SK-N-SH (cell line): ENCODE measurements at regions not wholly inside any gene's neighbourhood (a gene's known extent, or its start where the extent isn't known, plus 50 kb on each side); places are given as distances from the start of the nearest gene placed in this dataset.

Experiments
- CTCF ChIA-PET: fragments of 300-600, 350-600 bp; formaldehyde crosslinking; extraction: SDS; loops from one replicate; lab custom pipeline; 2021; lab: Yijun Ruan, JAX
- POLR2A ChIA-PET: fragments of 350-600 bp; sonication (Branson Sonifier 250); formaldehyde crosslinking; extraction: SDS; loops from one replicate; lab custom pipeline; 2020; ENCODE audit warnings: antibody characterized with exemption, inconsistent platforms; lab: Yijun Ruan, JAX
- DNase-seq: peaks from one replicate; pipeline ENCODE4 v3.0.0; 2012
- H2AFZ ChIP-seq: fragments of 200-600 bp; sonication (generic); 2 replicates; pipeline ENCODE4 v1.8.1; 2016; ENCODE audit warnings: antibody characterized with exemption, mild to moderate bottlenecking, low read depth
- H3F3A ChIP-seq: fragments of 200-600 bp; sonication (generic); replicated peaks from 2 replicates; pipeline ENCODE3; 2016; ENCODE audit warnings: antibody characterized with exemption, mild to moderate bottlenecking; ENCODE audit not compliant: insufficient read depth
- H3K27ac ChIP-seq, 2 experiments: fragments of 200-500 bp in 1 of 2; fragments of 200-600 bp in 1 of 2; sonication (Bioruptor generic) in 1 of 2; sonication (generic), shearing (Covaris generic) in 1 of 2; 2 replicates each; pipeline versions ENCODE4 v1.5.1 to v1.6.1; 2014 to 2016; ENCODE audit warnings: low read depth in 2 of 2, inconsistent platforms in 1 of 2, low read length in 1 of 2, mild to moderate bottlenecking in 1 of 2, mixed read lengths in 1 of 2
- H3K27me3 ChIP-seq: fragments of 200-600 bp; sonication (generic), shearing (Covaris generic); 2 replicates; pipeline ENCODE4 v1.6.1; 2016; ENCODE audit warnings: mixed run types; ENCODE audit not compliant: insufficient read depth
- H3K36me3 ChIP-seq, 2 experiments: fragments of 200-500 bp in 1 of 2; fragments of 200-600 bp in 1 of 2; sonication (Bioruptor generic) in 1 of 2; sonication (generic) in 1 of 2; replicated peaks in 1 of 2; 2 replicates each; pipeline versions ENCODE3 to v1.5.1; 2014 to 2016; ENCODE audit warnings: low read length in 1 of 2, mild to moderate bottlenecking in 1 of 2; ENCODE audit not compliant: insufficient read depth in 2 of 2, control insufficient read depth in 1 of 2
- H3K4me1 ChIP-seq, 2 experiments: fragments of 200-500 bp in 1 of 2; fragments of 200-600 bp in 1 of 2; sonication (Bioruptor generic) in 1 of 2; sonication (generic), shearing (Covaris generic) in 1 of 2; 2 replicates each; pipeline versions ENCODE4 v1.5.1 to v1.6.1; 2014 to 2016; ENCODE audit warnings: low read depth in 1 of 2, low read length in 1 of 2, mixed run types in 1 of 2; ENCODE audit not compliant: insufficient read depth in 2 of 2, control insufficient read depth in 1 of 2
- H3K4me2 ChIP-seq: fragments of 200-600 bp; sonication (generic), shearing (Covaris generic); 2 replicates; pipeline ENCODE4 v1.6.1; 2017; ENCODE audit warnings: mixed run types
- H3K4me3 ChIP-seq, 2 experiments: fragments of 200-500 bp in 1 of 2; fragments of 200-600 bp in 1 of 2; sonication (Bioruptor generic) in 1 of 2; sonication (generic), shearing (Covaris generic) in 1 of 2; 2 replicates each; pipeline versions ENCODE4 v1.5.1 to v1.8.1; 2014 to 2016; ENCODE audit warnings: low read depth in 2 of 2, inconsistent platforms in 1 of 2, low read length in 1 of 2, mild to moderate bottlenecking in 1 of 2, mixed read lengths in 1 of 2, moderate library complexity in 1 of 2
- H3K79me2 ChIP-seq: fragments of 200-600 bp; sonication (generic); 2 replicates; pipeline ENCODE4 v1.8.1; 2017; ENCODE audit warnings: mild to moderate bottlenecking; ENCODE audit not compliant: insufficient read depth
- H3K9ac ChIP-seq: fragments of 200-600 bp; sonication (generic); 2 replicates; pipeline ENCODE4 v1.6.1; 2017; ENCODE audit warnings: mixed run types
- H3K9me2 ChIP-seq: fragments of 200-600 bp; sonication (generic); 2 replicates; pipeline ENCODE4 v1.6.1; 2017; ENCODE audit warnings: mixed run types
- H3K9me3 ChIP-seq: fragments of 200-600 bp; sonication (generic); 2 replicates; pipeline ENCODE4 v1.6.1; 2017; ENCODE audit warnings: mixed run types, mild to moderate bottlenecking, moderate library complexity
- H4K20me1 ChIP-seq: fragments of 200-600 bp; sonication (generic); 2 replicates; pipeline ENCODE4 v1.6.1; 2017; ENCODE audit warnings: mild to moderate bottlenecking, mixed run types; ENCODE audit not compliant: insufficient read depth
- ELF1 ChIP-seq: IDR thresholded peaks from 2 replicates; pipeline ENCODE4 v1.4.0; 2012
- FOXJ3 ChIP-seq: sonication (generic); formaldehyde crosslinking; IDR thresholded peaks from 2 replicates; pipeline ENCODE4 v1.5.1; 2020; ENCODE audit warnings: mild to moderate bottlenecking, missing genetic modification reagents
- GABPA ChIP-seq: IDR thresholded peaks from 2 replicates; pipeline ENCODE4 v1.4.0; 2012; ENCODE audit warnings: low read depth, mild to moderate bottlenecking
- MEF2A ChIP-seq: IDR thresholded peaks from 2 replicates; pipeline ENCODE4 v1.4.0; 2012; ENCODE audit warnings: low read depth, borderline replicate concordance
- MXI1 ChIP-seq: IDR thresholded peaks from 2 replicates; pipeline ENCODE4 v1.6.1; 2012; ENCODE audit warnings: mild to moderate bottlenecking, low read depth, low read length, improper control_type of control experiment
- POLR2AphosphoS5 ChIP-seq: IDR thresholded peaks from 2 replicates; pipeline ENCODE4 v1.6.1; 2012; ENCODE audit warnings: low read depth, low read length
- RAD21 ChIP-seq: IDR thresholded peaks from 2 replicates; pipeline ENCODE4 v1.6.1; 2012; ENCODE audit warnings: mild to moderate bottlenecking, low read length
- RFX5 ChIP-seq: IDR thresholded peaks from 2 replicates; pipeline ENCODE4 v1.6.1; 2012; ENCODE audit warnings: mild to moderate bottlenecking, improper control_type of control experiment, low read length
- TCF12 ChIP-seq: IDR thresholded peaks from 2 replicates; pipeline ENCODE4 v1.4.0; 2012
- YY1 ChIP-seq: IDR thresholded peaks from 2 replicates; pipeline ENCODE4 v1.4.0; 2012; ENCODE audit warnings: low read depth, mild to moderate bottlenecking
- WGBS: methylation state at CpG from one replicate; pipeline ENCODE4 v1.1.6; 2017; ENCODE audit warnings: low lambda C conversion rate; 5-methylcytosine and 5-hydroxymethylcytosine counted together
- TF ChIP-seq, protein P1 (sequence below): IDR thresholded peaks from 2 replicates; pipeline ENCODE4; 2012
- TF ChIP-seq, protein P2 (sequence below): IDR thresholded peaks from 2 replicates; pipeline ENCODE4 v1.6.1; 2012; ENCODE audit warnings: mild to moderate bottlenecking, low read depth, low read length, moderate library complexity
- TF ChIP-seq, protein P3 (sequence below): fragments of 150-350 bp; IDR thresholded peaks from 2 replicates; pipeline ENCODE4 v1.6.1; 2016; ENCODE audit warnings: mild to moderate bottlenecking, low read depth, low read length
- TF ChIP-seq, protein P4 (sequence below): fragments of 150-350 bp; IDR thresholded peaks from 2 replicates; pipeline ENCODE4 v1.6.1; 2017; ENCODE audit warnings: antibody characterized with exemption, low read length, low read depth, borderline replicate concordance

DNA sequence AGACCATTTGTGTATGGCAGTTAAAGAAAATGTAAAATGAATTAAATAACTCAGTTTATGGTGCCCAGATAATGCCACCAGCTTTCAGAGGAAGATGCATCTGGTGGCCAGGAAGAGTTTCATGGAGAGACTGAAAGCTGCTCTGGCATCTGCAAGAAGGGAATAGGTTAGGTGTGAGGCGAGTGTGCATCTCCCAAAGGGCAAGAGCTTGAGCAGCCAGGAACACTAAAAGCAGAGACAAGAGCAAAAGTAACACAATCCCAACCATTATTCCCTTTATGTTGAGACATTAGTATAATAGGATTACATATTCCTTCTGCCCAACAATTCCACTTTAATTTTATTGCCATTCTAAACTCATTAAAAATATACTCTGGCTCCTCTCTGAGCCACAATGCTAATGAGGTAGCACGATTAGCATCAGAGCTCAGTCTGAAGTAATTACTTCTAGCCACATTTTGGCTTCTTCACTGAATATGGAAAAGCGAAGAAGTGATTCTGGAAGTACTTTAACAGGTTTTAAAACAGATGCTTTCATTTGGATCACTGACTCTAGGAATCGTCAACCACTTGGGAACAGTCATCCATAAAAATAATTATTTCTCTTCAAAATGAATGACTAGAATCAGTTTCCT is 309.4 kb upstream of the TMTC1 start:
- H4K20me1 ChIP-seq, result no peaks in the 10 kb centered on the region
- no peaks in the 10 kb centered on the region for H3K36me3 ChIP-seq
- no peak overlapping the region for H3K4me2 ChIP-seq
- no peaks in the 10 kb centered on the region; a peak in 2 of 4 replicates for H3K4me1 ChIP-seq
- POLR2A ChIA-PET, result no interaction called here
- no peaks in the 10 kb centered on the region for H3K79me2 ChIP-seq
- no peak overlapping the region for H3K27ac ChIP-seq
- H2AFZ ChIP-seq, result no peak overlapping the region
- H3K9ac ChIP-seq, result no peak overlapping the region
- WGBS, result 52% methylated on average over 4 of the region's 4 CpGs
- DNase-seq, result no peak
- no peak overlapping the region for H3K4me3 ChIP-seq
- CTCF ChIA-PET, result no interaction called here
- no peaks in the 10 kb centered on the region for H3K27me3 ChIP-seq
- TF ChIP-seq ELF1 (no peak), RAD21 (no peak), MEF2A (no peak), TCF12 (no peak), YY1 (no peak), FOXJ3 (CRISPR knock-in tag) (no peak), MXI1 (no peak), GABPA (no peak), POLR2AphosphoS5 (no peak), RFX5 (no peak)
- TF ChIP-seq, protein P1, sequence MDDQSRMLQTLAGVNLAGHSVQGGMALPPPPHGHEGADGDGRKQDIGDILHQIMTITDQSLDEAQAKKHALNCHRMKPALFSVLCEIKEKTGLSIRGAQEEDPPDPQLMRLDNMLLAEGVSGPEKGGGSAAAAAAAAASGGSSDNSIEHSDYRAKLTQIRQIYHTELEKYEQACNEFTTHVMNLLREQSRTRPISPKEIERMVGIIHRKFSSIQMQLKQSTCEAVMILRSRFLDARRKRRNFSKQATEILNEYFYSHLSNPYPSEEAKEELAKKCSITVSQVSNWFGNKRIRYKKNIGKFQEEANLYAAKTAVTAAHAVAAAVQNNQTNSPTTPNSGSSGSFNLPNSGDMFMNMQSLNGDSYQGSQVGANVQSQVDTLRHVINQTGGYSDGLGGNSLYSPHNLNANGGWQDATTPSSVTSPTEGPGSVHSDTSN, result no peak
- TF ChIP-seq, protein P2, sequence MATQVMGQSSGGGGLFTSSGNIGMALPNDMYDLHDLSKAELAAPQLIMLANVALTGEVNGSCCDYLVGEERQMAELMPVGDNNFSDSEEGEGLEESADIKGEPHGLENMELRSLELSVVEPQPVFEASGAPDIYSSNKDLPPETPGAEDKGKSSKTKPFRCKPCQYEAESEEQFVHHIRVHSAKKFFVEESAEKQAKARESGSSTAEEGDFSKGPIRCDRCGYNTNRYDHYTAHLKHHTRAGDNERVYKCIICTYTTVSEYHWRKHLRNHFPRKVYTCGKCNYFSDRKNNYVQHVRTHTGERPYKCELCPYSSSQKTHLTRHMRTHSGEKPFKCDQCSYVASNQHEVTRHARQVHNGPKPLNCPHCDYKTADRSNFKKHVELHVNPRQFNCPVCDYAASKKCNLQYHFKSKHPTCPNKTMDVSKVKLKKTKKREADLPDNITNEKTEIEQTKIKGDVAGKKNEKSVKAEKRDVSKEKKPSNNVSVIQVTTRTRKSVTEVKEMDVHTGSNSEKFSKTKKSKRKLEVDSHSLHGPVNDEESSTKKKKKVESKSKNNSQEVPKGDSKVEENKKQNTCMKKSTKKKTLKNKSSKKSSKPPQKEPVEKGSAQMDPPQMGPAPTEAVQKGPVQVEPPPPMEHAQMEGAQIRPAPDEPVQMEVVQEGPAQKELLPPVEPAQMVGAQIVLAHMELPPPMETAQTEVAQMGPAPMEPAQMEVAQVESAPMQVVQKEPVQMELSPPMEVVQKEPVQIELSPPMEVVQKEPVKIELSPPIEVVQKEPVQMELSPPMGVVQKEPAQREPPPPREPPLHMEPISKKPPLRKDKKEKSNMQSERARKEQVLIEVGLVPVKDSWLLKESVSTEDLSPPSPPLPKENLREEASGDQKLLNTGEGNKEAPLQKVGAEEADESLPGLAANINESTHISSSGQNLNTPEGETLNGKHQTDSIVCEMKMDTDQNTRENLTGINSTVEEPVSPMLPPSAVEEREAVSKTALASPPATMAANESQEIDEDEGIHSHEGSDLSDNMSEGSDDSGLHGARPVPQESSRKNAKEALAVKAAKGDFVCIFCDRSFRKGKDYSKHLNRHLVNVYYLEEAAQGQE, result no peak
- TF ChIP-seq, protein P3, sequence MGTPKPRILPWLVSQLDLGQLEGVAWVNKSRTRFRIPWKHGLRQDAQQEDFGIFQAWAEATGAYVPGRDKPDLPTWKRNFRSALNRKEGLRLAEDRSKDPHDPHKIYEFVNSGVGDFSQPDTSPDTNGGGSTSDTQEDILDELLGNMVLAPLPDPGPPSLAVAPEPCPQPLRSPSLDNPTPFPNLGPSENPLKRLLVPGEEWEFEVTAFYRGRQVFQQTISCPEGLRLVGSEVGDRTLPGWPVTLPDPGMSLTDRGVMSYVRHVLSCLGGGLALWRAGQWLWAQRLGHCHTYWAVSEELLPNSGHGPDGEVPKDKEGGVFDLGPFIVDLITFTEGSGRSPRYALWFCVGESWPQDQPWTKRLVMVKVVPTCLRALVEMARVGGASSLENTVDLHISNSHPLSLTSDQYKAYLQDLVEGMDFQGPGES, result no peak
- TF ChIP-seq, protein P4, sequence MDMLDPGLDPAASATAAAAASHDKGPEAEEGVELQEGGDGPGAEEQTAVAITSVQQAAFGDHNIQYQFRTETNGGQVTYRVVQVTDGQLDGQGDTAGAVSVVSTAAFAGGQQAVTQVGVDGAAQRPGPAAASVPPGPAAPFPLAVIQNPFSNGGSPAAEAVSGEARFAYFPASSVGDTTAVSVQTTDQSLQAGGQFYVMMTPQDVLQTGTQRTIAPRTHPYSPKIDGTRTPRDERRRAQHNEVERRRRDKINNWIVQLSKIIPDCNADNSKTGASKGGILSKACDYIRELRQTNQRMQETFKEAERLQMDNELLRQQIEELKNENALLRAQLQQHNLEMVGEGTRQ, result no peak
- H3F3A ChIP-seq, result no peaks in the 10 kb centered on the region
- no peaks in the 10 kb centered on the region for H3K9me3 ChIP-seq
- H3K9me2 ChIP-seq, result no peaks in the 10 kb centered on the region
